ENCODE measurements at regions not wholly inside any gene's neighbourhood (a gene's known extent, or its start where the extent isn't known, plus 50 kb on each side); places are given as distances from the start of the nearest gene placed in this dataset.

GRCh38 chr12:38998887-38999482, 93.6 kb upstream of the CPNE8 start:
- TF ChIP-seq ELF4 (IDR thresholded peaks at IDR 0.05) (no peak), TARDBP (IDR thresholded peaks at IDR 0.05) (no peak), SUZ12 (IDR thresholded peaks at IDR 0.05) (no peak), FOXM1 (IDR thresholded peaks at IDR 0.05; ENCODE audit: borderline replicate concordance) (no peak), SP1 (IDR thresholded peaks at IDR 0.05) (no peak)
